ENCODE measurements at regions not wholly inside any gene's neighbourhood (a gene's known extent, or its start where the extent isn't known, plus 50 kb on each side); places are given as distances from the start of the nearest gene placed in this dataset.

GRCh38 chr5:96067894-96068614 is 106.4 kb upstream of the ELL2 start:
- Histone ChIP-seq H3K4me3 (no peak overlapping the region), H3K9me3 (no peaks in the 10 kb centered on the region), H3K27me3 (no peaks in the 10 kb centered on the region), H3K27ac (no peak overlapping the region), H3K4me1 (peaks cover 0 to 26% (median 9%) of the 10 kb centered on the region in 4 donors), H3K36me3 (no peaks in the 10 kb centered on the region)
- intact Hi-C loops (cut with DNase I; ENCODE audit: low total_unique reads) = no loop called here
- WGBS, 5 donors = 69 to 86% (median 83%) methylated on average over 6 of the region's 6 CpGs
- TF ChIP-seq POLR2AphosphoS5 (IDR thresholded peaks at IDR 0.05) (no peak), POLR2A (IDR thresholded peaks at IDR 0.05) (no peak), CTCF (IDR thresholded peaks at IDR 0.05) (no peak), EP300 (IDR thresholded peaks at IDR 0.05) (no peak)
- DNase-seq = no peak

- Histone ChIP-seq H3K4me3 (no peak overlapping the region), H3K4me1 (peaks cover 0 to 21% (median 9%) of the 10 kb centered on the region in 4 donors), H3K9me3 (no peaks in the 10 kb centered on the region), H3K27ac (no peak overlapping the region), H3K27me3 (no peaks in the 10 kb centered on the region), H3K36me3 (no peaks in the 10 kb centered on the region)
- 85 to 97% (median 94%) methylated on average over 1 of the region's 1 CpG for WGBS, 5 donors
- TF ChIP-seq CTCF (IDR thresholded peaks at IDR 0.05) = no peak
- TF ChIP-seq POLR2A (IDR thresholded peaks at IDR 0.05) = no peak
- no peak for TF ChIP-seq POLR2AphosphoS5 (IDR thresholded peaks at IDR 0.05)
- no peak for TF ChIP-seq EP300 (IDR thresholded peaks at IDR 0.05)
- no peak for DNase-seq
- intact Hi-C loops (cut with DNase I; ENCODE audit: low total_unique reads) = no loop called here
These were observed 105.6 kb upstream of the ELL2 start for GRCh38 chr5:96067251-96067650.

GRCh38 chr5:96066386-96066719 is 104.7 kb upstream of the ELL2 start:
- Histone ChIP-seq H3K4me3 (no peak overlapping the region), H3K36me3 (no peaks in the 10 kb centered on the region), H3K4me1 (peaks cover 0 to 21% (median 9%) of the 10 kb centered on the region in 4 donors), H3K27me3 (no peaks in the 10 kb centered on the region), H3K9me3 (no peaks in the 10 kb centered on the region), H3K27ac (no peak overlapping the region)
- 54 to 67% (median 56%) methylated on average over 1 of the region's 1 CpG for WGBS, 5 donors
- TF ChIP-seq CTCF (IDR thresholded peaks at IDR 0.05) (no peak), POLR2A (IDR thresholded peaks at IDR 0.05) (no peak), POLR2AphosphoS5 (IDR thresholded peaks at IDR 0.05) (no peak)
- DNase-seq = no peak
- intact Hi-C loops (cut with DNase I; ENCODE audit: low total_unique reads) = no loop called here

GRCh38 chr5:96065685-96066385 is 104.2 kb upstream of the ELL2 start:
- no peak for DNase-seq
- intact Hi-C loops (cut with DNase I; ENCODE audit: low total_unique reads) = no loop called here
- no peak overlapping the region for H3K4me3 ChIP-seq
- no peak overlapping the region for H3K27ac ChIP-seq
- no peaks in the 10 kb centered on the region for H3K36me3 ChIP-seq
- no peaks in the 10 kb centered on the region for H3K27me3 ChIP-seq
- H3K4me1 ChIP-seq = peaks cover 0 to 21% (median 9%) of the 10 kb centered on the region in 4 donors
- H3K9me3 ChIP-seq = no peaks in the 10 kb centered on the region
- TF ChIP-seq CTCF (IDR thresholded peaks at IDR 0.05) (no peak), POLR2A (IDR thresholded peaks at IDR 0.05) (no peak), EP300 (IDR thresholded peaks at IDR 0.05) (no peak), POLR2AphosphoS5 (IDR thresholded peaks at IDR 0.05) (no peak)

Data from stomach (tissue), 8 donors.